ENCODE measurements at regions not wholly inside any gene's neighbourhood (a gene's known extent, or its start where the extent isn't known, plus 50 kb on each side); places are given as distances from the start of the nearest gene placed in this dataset.

DNA sequence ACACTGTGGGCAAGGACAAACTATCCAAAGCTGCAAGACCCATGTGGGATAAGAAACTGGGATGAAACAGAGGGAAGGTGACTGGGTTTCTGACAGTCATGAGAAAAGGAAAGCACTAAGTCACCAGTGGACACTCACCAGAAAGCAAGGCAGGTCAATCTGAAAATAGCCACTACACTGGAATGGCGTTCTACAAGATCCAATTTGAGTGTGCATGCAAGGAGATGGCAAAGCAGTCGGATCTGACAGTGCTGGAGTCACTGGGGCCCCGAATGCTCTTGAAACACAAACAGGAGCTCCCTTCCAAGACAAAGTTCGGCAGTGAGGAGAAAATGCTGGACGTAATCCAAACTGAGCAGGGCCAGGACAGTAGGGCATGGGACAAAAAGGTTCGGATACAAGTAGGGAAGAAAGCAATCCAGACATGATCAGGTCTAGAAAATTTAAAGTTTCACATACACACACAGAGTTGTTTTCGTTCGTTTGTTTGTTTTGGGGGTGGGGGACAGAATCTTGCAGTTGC, 95.5 kb downstream of the EOMES start (continued):
- TF ChIP-seq, protein P1, sequence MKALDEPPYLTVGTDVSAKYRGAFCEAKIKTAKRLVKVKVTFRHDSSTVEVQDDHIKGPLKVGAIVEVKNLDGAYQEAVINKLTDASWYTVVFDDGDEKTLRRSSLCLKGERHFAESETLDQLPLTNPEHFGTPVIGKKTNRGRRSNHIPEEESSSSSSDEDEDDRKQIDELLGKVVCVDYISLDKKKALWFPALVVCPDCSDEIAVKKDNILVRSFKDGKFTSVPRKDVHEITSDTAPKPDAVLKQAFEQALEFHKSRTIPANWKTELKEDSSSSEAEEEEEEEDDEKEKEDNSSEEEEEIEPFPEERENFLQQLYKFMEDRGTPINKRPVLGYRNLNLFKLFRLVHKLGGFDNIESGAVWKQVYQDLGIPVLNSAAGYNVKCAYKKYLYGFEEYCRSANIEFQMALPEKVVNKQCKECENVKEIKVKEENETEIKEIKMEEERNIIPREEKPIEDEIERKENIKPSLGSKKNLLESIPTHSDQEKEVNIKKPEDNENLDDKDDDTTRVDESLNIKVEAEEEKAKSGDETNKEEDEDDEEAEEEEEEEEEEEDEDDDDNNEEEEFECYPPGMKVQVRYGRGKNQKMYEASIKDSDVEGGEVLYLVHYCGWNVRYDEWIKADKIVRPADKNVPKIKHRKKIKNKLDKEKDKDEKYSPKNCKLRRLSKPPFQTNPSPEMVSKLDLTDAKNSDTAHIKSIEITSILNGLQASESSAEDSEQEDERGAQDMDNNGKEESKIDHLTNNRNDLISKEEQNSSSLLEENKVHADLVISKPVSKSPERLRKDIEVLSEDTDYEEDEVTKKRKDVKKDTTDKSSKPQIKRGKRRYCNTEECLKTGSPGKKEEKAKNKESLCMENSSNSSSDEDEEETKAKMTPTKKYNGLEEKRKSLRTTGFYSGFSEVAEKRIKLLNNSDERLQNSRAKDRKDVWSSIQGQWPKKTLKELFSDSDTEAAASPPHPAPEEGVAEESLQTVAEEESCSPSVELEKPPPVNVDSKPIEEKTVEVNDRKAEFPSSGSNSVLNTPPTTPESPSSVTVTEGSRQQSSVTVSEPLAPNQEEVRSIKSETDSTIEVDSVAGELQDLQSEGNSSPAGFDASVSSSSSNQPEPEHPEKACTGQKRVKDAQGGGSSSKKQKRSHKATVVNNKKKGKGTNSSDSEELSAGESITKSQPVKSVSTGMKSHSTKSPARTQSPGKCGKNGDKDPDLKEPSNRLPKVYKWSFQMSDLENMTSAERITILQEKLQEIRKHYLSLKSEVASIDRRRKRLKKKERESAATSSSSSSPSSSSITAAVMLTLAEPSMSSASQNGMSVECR (CRISPR knock-in tag; IDR thresholded peaks at IDR 0.05; ENCODE audit: borderline replicate concordance), result no peak
- TF ChIP-seq NFATC4 (CRISPR knock-in tag; IDR thresholded peaks at IDR 0.05), result no peak
- TF ChIP-seq, protein P2, sequence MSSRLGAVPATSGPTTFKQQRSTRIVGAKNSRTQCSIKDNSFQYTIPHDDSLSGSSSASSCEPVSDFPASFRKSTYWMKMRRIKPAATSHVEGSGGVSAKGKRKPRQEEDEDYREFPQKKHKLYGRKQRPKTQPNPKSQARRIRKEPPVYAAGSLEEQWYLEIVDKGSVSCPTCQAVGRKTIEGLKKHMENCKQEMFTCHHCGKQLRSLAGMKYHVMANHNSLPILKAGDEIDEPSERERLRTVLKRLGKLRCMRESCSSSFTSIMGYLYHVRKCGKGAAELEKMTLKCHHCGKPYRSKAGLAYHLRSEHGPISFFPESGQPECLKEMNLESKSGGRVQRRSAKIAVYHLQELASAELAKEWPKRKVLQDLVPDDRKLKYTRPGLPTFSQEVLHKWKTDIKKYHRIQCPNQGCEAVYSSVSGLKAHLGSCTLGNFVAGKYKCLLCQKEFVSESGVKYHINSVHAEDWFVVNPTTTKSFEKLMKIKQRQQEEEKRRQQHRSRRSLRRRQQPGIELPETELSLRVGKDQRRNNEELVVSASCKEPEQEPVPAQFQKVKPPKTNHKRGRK (CRISPR knock-in tag; IDR thresholded peaks at IDR 0.05; ENCODE audit: borderline replicate concordance), result no peak

DNA sequence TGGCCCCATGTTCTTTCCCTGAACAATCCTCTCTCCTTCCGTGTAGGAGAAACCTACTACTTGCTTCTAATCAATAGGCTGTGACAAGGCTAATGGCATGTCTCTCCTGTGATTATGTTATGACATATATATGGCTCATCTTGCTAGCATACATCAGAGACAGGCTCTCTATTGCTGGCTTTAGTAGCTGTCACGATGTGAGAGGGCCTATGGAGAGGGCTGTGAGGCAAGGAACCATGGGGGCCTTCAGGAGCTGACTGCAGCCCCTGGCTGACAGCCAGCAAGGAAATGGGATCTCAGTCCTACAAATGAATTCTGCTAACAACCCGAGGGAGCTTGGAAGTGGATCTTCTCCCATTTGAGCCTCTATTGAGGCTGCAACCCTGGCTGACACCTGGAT, 96.3 kb downstream of the EOMES start:
- no peak for ATAC-seq
- TF ChIP-seq, protein P3, sequence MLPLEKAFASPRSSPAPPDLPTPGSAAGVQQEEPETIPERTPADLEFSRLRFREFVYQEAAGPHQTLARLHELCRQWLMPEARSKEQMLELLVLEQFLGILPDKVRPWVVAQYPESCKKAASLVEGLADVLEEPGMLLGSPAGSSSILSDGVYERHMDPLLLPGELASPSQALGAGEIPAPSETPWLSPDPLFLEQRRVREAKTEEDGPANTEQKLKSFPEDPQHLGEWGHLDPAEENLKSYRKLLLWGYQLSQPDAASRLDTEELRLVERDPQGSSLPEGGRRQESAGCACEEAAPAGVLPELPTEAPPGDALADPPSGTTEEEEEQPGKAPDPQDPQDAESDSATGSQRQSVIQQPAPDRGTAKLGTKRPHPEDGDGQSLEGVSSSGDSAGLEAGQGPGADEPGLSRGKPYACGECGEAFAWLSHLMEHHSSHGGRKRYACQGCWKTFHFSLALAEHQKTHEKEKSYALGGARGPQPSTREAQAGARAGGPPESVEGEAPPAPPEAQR (CRISPR knock-in tag; IDR thresholded peaks at IDR 0.05), result no peak
- TF ChIP-seq, protein P4, sequence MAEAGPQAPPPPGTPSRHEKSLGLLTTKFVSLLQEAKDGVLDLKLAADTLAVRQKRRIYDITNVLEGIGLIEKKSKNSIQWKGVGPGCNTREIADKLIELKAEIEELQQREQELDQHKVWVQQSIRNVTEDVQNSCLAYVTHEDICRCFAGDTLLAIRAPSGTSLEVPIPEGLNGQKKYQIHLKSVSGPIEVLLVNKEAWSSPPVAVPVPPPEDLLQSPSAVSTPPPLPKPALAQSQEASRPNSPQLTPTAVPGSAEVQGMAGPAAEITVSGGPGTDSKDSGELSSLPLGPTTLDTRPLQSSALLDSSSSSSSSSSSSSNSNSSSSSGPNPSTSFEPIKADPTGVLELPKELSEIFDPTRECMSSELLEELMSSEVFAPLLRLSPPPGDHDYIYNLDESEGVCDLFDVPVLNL (CRISPR knock-in tag; IDR thresholded peaks at IDR 0.05; ENCODE audit: borderline replicate concordance, low read depth), result no peak
- TF ChIP-seq ZNF263 (CRISPR knock-in tag; IDR thresholded peaks at IDR 0.05; ENCODE audit: low read depth) (no peak), ZNF219 (CRISPR knock-in tag; IDR thresholded peaks at IDR 0.05; ENCODE audit: borderline replicate concordance) (no peak), ZNF317 (CRISPR knock-in tag; IDR thresholded peaks at IDR 0.05; ENCODE audit: borderline replicate concordance, low read depth) (no peak), SOX15 (CRISPR knock-in tag; IDR thresholded peaks at IDR 0.05) (no peak), CBFB (CRISPR knock-in tag; IDR thresholded peaks at IDR 0.05; ENCODE audit: low read depth) (no peak)
- TF ChIP-seq, protein P5, sequence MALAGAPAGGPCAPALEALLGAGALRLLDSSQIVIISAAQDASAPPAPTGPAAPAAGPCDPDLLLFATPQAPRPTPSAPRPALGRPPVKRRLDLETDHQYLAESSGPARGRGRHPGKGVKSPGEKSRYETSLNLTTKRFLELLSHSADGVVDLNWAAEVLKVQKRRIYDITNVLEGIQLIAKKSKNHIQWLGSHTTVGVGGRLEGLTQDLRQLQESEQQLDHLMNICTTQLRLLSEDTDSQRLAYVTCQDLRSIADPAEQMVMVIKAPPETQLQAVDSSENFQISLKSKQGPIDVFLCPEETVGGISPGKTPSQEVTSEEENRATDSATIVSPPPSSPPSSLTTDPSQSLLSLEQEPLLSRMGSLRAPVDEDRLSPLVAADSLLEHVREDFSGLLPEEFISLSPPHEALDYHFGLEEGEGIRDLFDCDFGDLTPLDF (CRISPR knock-in tag; IDR thresholded peaks at IDR 0.05), result no peak
- TF ChIP-seq, protein P6, sequence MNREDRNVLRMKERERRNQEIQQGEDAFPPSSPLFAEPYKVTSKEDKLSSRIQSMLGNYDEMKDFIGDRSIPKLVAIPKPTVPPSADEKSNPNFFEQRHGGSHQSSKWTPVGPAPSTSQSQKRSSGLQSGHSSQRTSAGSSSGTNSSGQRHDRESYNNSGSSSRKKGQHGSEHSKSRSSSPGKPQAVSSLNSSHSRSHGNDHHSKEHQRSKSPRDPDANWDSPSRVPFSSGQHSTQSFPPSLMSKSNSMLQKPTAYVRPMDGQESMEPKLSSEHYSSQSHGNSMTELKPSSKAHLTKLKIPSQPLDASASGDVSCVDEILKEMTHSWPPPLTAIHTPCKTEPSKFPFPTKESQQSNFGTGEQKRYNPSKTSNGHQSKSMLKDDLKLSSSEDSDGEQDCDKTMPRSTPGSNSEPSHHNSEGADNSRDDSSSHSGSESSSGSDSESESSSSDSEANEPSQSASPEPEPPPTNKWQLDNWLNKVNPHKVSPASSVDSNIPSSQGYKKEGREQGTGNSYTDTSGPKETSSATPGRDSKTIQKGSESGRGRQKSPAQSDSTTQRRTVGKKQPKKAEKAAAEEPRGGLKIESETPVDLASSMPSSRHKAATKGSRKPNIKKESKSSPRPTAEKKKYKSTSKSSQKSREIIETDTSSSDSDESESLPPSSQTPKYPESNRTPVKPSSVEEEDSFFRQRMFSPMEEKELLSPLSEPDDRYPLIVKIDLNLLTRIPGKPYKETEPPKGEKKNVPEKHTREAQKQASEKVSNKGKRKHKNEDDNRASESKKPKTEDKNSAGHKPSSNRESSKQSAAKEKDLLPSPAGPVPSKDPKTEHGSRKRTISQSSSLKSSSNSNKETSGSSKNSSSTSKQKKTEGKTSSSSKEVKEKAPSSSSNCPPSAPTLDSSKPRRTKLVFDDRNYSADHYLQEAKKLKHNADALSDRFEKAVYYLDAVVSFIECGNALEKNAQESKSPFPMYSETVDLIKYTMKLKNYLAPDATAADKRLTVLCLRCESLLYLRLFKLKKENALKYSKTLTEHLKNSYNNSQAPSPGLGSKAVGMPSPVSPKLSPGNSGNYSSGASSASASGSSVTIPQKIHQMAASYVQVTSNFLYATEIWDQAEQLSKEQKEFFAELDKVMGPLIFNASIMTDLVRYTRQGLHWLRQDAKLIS (CRISPR knock-in tag; IDR thresholded peaks at IDR 0.05; ENCODE audit: borderline replicate concordance), result no peak
- Mint-ChIP-seq H3K27ac (no peak overlapping the region), H3K27me3 (ENCODE audit: low read depth) (no peaks in the 10 kb centered on the region), H3K9me3 (peaks cover 14% of the 10 kb centered on the region), H3K36me3 (no peaks in the 10 kb centered on the region; the same call in 1 of the 2 replicates), H3K4me1 (peaks cover 6% of the 10 kb centered on the region), H3K4me3 (no peak overlapping the region)
- DNase-seq (ENCODE audit: low spot score), result no peak
- POLR2A ChIA-PET, result no interaction called here
- CTCF ChIA-PET, result interaction anchor here (1.4 kb wide), 1 partner anchor 55 kb away, joined by 3 read pairs; no protein-coding TSS in a partner anchor

All from WTC11 (cell line).